H9 (cell line): ENCODE measurements at regions not wholly inside any gene's neighbourhood (a gene's known extent, or its start where the extent isn't known, plus 50 kb on each side); places are given as distances from the start of the nearest gene placed in this dataset.

ENCODE experiments used
- DNase-seq: peaks from one replicate; pipeline ENCODE4 v3.0.0-alpha.2; 2017
- H2AFZ ChIP-seq: one replicate; pipeline ENCODE4 v1.6.1; 2013; ENCODE audit warnings: mild to moderate bottlenecking, low read length, control low read depth, moderate library complexity
- H2AK5ac ChIP-seq: 2 replicates; pipeline ENCODE4 v1.6.1; 2013; ENCODE audit warnings: low read length, control low read depth, mixed read lengths; ENCODE audit not compliant: insufficient read length
- H2BK120ac ChIP-seq: one replicate; pipeline ENCODE4 v1.6.1; 2013; ENCODE audit warnings: low read depth, mild to moderate bottlenecking, low read length, control low read depth, inconsistent platforms; ENCODE audit not compliant: poor library complexity, severe bottlenecking
- H2BK12ac ChIP-seq: 2 replicates; pipeline ENCODE4 v1.6.1; 2013; ENCODE audit warnings: low read length, control low read depth, mixed read lengths, low read depth; ENCODE audit not compliant: insufficient read length
- H2BK15ac ChIP-seq: 2 replicates; pipeline ENCODE4 v1.6.1; 2013; ENCODE audit warnings: low read depth, low read length, control low read depth
- H2BK20ac ChIP-seq: one replicate; pipeline ENCODE4 v1.6.1; 2013; ENCODE audit warnings: low read depth, mild to moderate bottlenecking, low read length, control low read depth, inconsistent platforms; ENCODE audit not compliant: poor library complexity, severe bottlenecking
- H2BK5ac ChIP-seq: 2 replicates; pipeline ENCODE4 v1.6.1; 2013; ENCODE audit warnings: low read length, control low read depth, mixed read lengths; ENCODE audit not compliant: insufficient read length
- H3K14ac ChIP-seq: 2 replicates; pipeline ENCODE4 v1.6.1; 2013; ENCODE audit warnings: low read length, control low read depth; ENCODE audit not compliant: insufficient read depth
- H3K18ac ChIP-seq: 2 replicates; pipeline ENCODE4 v1.6.1; 2013; ENCODE audit warnings: low read depth, mild to moderate bottlenecking, mixed read lengths, low read length, control low read depth; ENCODE audit not compliant: insufficient read length
- H3K23ac ChIP-seq: 2 replicates; pipeline ENCODE4 v1.6.1; 2013; ENCODE audit warnings: low read length, control low read depth, mixed read lengths, low read depth; ENCODE audit not compliant: insufficient read length
- H3K23me2 ChIP-seq: 2 replicates; pipeline ENCODE4 v1.6.1; 2013; ENCODE audit warnings: low read depth, mild to moderate bottlenecking, mixed read lengths, low read length, control low read depth; ENCODE audit not compliant: insufficient read length, poor library complexity, severe bottlenecking
- H3K27ac ChIP-seq: 2 replicates; pipeline ENCODE4 v1.5.1; 2013; ENCODE audit warnings: low read length, control low read depth, mixed read lengths, low read depth; ENCODE audit not compliant: insufficient read length
- H3K27me3 ChIP-seq: 2 replicates; pipeline ENCODE4 v1.6.1; 2013; ENCODE audit warnings: low read length, control low read depth, inconsistent platforms; ENCODE audit not compliant: insufficient read depth
- H3K4ac ChIP-seq: 2 replicates; pipeline ENCODE4 v1.6.1; 2013; ENCODE audit warnings: low read depth, mild to moderate bottlenecking, control low read depth, inconsistent platforms, low read length, moderate library complexity
- H3K4me1 ChIP-seq: 2 replicates; pipeline ENCODE4 v1.6.1; 2013; ENCODE audit warnings: low read length, control low read depth, inconsistent platforms; ENCODE audit not compliant: insufficient read depth
- H3K4me2 ChIP-seq: 2 replicates; pipeline ENCODE4 v1.6.1; 2013; ENCODE audit warnings: low read length, control low read depth, mixed read lengths; ENCODE audit not compliant: insufficient read length, insufficient read depth
- H3K56ac ChIP-seq: 2 replicates; pipeline ENCODE4 v1.6.1; 2013; ENCODE audit warnings: low read depth, mild to moderate bottlenecking, mixed read lengths, low read length, control low read depth; ENCODE audit not compliant: insufficient read length
- H3K79me1 ChIP-seq: 2 replicates; pipeline ENCODE4 v1.6.1; 2013; ENCODE audit warnings: low read depth, mild to moderate bottlenecking, moderate library complexity, low read length, control low read depth, inconsistent platforms; ENCODE audit not compliant: insufficient read depth, poor library complexity, severe bottlenecking
- H3K79me2 ChIP-seq: 2 replicates; pipeline ENCODE4 v1.6.1; 2013; ENCODE audit warnings: low read length, control low read depth, inconsistent platforms; ENCODE audit not compliant: insufficient read depth
- H3K9ac ChIP-seq: 2 replicates; pipeline ENCODE4 v1.6.1; 2013; ENCODE audit warnings: low read length, control low read depth, mixed read lengths; ENCODE audit not compliant: insufficient read length; ENCODE audit errors: extremely low read depth
- H3K9me3 ChIP-seq: one replicate; pipeline ENCODE4 v1.6.1; 2013; ENCODE audit warnings: low read depth, low read length, inconsistent platforms; ENCODE audit not compliant: control insufficient read depth
- H3T11ph ChIP-seq: one replicate; pipeline ENCODE4 v1.6.1; 2013; ENCODE audit warnings: mild to moderate bottlenecking, low read length, control low read depth, inconsistent platforms
- H4K20me1 ChIP-seq: one replicate; pipeline ENCODE4 v1.6.1; 2013; ENCODE audit not compliant: control insufficient read depth, insufficient read length, insufficient read depth
- H4K5ac ChIP-seq: 2 replicates; pipeline ENCODE4 v1.6.1; 2013; ENCODE audit warnings: low read depth, mild to moderate bottlenecking, mixed read lengths, low read length, control low read depth; ENCODE audit not compliant: insufficient read length
- H4K8ac ChIP-seq: replicated peaks from 2 replicates; pipeline ENCODE4 v1.6.1; 2013; ENCODE audit warnings: low read length, control low read depth, mixed read lengths, low read depth; ENCODE audit not compliant: insufficient read length
- H4K91ac ChIP-seq: 2 replicates; pipeline ENCODE4 v1.6.1; 2013; ENCODE audit warnings: low read depth, mild to moderate bottlenecking, moderate library complexity, mixed read lengths, low read length, control low read depth; ENCODE audit not compliant: insufficient read length
- H3K27ac Mint-ChIP-seq, 3 experiments: 2 replicates in 2 of 3; 3 replicates in 1 of 3; pipeline ENCODE4 v1.8.0; 2020 to 2021; ENCODE audit warnings: mixed read lengths in 3 of 3, mild to moderate bottlenecking in 1 of 3, moderate library complexity in 1 of 3
- H3K27me3 Mint-ChIP-seq: 2 replicates; pipeline ENCODE4 v1.8.0; 2021; ENCODE audit warnings: low read depth, mild to moderate bottlenecking, moderate library complexity, mixed read lengths
- H3K36me3 Mint-ChIP-seq, 3 experiments: 2 replicates in 2 of 3; 3 replicates in 1 of 3; pipeline ENCODE4 v1.8.0; 2020 to 2021; ENCODE audit warnings: low read depth in 3 of 3, mixed read lengths in 3 of 3; ENCODE audit not compliant: insufficient read depth in 1 of 3
- H3K4me1 Mint-ChIP-seq, 2 experiments: 2 replicates each; pipeline ENCODE4 v1.8.0; 2020; ENCODE audit warnings: mixed read lengths in 2 of 2
- H3K4me3 Mint-ChIP-seq, 2 experiments: 2 replicates in 1 of 2; 3 replicates in 1 of 2; pipeline ENCODE4 v1.8.0; 2020 to 2021; ENCODE audit warnings: mild to moderate bottlenecking in 2 of 2, mixed read lengths in 2 of 2, moderate library complexity in 1 of 2
- H3K9me3 Mint-ChIP-seq, 2 experiments: 2 replicates in 1 of 2; 3 replicates in 1 of 2; pipeline ENCODE4 v1.8.0; 2020; ENCODE audit warnings: mild to moderate bottlenecking in 2 of 2, mixed read lengths in 2 of 2, moderate library complexity in 1 of 2
- CTCF ChIP-seq: fragments of 200-600 bp; sonication (generic); conservative IDR thresholded peaks from 3 replicates; pipeline ENCODE4 v1.8.0; 2021; ENCODE audit warnings: antibody characterized with exemption, mild to moderate bottlenecking
- WGBS: extraction: QIAGEN DNeasy Blood & Tissue Kit; methylation state at CpG from one replicate; pipeline ENCODE4 v1.1.7; 2013; ENCODE audit warnings: missing lambda C conversion rate, low lambda C conversion rate, mixed read lengths; ENCODE audit not compliant: insufficient read length; ENCODE audit errors: extremely low coverage; 5-methylcytosine and 5-hydroxymethylcytosine counted together

- Histone ChIP-seq H4K91ac (no peak overlapping the region), H2BK5ac (no peak overlapping the region), H3K27me3 (no peaks in the 10 kb centered on the region), H3K18ac (no peak overlapping the region), H4K20me1 (no peaks in the 10 kb centered on the region), H3K4ac (no peak overlapping the region), H2AFZ (no peak overlapping the region), H3K9ac (no peak overlapping the region), H3K79me1 (no peaks in the 10 kb centered on the region), H3K27ac (no peak overlapping the region), H3K9me3 (no peaks in the 10 kb centered on the region), H2BK15ac (no peak overlapping the region), H3K4me2 (no peak overlapping the region), H4K8ac (no peak overlapping the region), H3K14ac (no peak overlapping the region), H3K23me2 (no peaks in the 10 kb centered on the region), H2AK5ac (no peak overlapping the region), H3K56ac (no peak overlapping the region), H2BK12ac (no peak overlapping the region), H2BK20ac (no peak overlapping the region), H3K23ac (no peak overlapping the region), H3T11ph (no peak overlapping the region), H3K79me2 (no peaks in the 10 kb centered on the region), H3K4me1 (peaks cover 2% of the 10 kb centered on the region; the same call in 1 of the 2 replicates), H2BK120ac (no peak overlapping the region), H4K5ac (no peak overlapping the region)
- no peak for DNase-seq
- Mint-ChIP-seq H3K27me3 (peaks cover 21% of the 10 kb centered on the region), H3K4me3 (no peak overlapping the region), H3K36me3 (peaks cover 0 to 4% (median 0%) of the 10 kb centered on the region in 3 experiments; a peak in 1 of 7 replicates), H3K27ac (no peak overlapping the region), H3K9me3 (no peaks in the 10 kb centered on the region), H3K4me1 (peaks cover 44 to 50% of the 10 kb centered on the region in 2 experiments)
- no CpG with 5 or more reads among the region's 20 CpGs for WGBS
- no peak for TF ChIP-seq CTCF
Observed at GRCh38 chr6:3627956-3628835, 123.3 kb downstream of the PXDC1 start.
